Natural killer cell (primary cell): ENCODE measurements at regions not wholly inside any gene's neighbourhood (a gene's known extent, or its start where the extent isn't known, plus 50 kb on each side); places are given as distances from the start of the nearest gene placed in this dataset.
"Not testable (repeated sequence)": the region's sequence is repeated elsewhere in the genome, so short reads cannot be mapped to it uniquely, and the experiment has no call there.

Source experiments
- ATAC-seq, 3 donors: fragments of 150-1000 bp in 2 of 3; fragments of 200-7000 bp in 1 of 3; cut with Tn5 transposase; 1 replicate in 1 of 3; 2 replicates in 2 of 3; pipeline ENCODE4 v1.10.0; 2021; ENCODE audit warnings: mild to moderate bottlenecking in 2 of 3, moderate library complexity in 2 of 3
- DNase-seq, 2 donors: peaks; one replicate each; pipeline versions ENCODE4 v3.0.0 to v3.0.0-alpha.2; 2013 to 2021; ENCODE audit warnings: mixed read lengths in 1 of 2
- H3K27ac ChIP-seq: one replicate; pipeline ENCODE4 v1.5.1; 2013; ENCODE audit warnings: mild to moderate bottlenecking, low read length
- H3K27me3 ChIP-seq: one replicate; pipeline ENCODE4 v1.6.1; 2013; ENCODE audit warnings: low read length; ENCODE audit not compliant: control insufficient read depth, insufficient read depth
- H3K36me3 ChIP-seq: one replicate; pipeline ENCODE4 v1.6.1; 2013; ENCODE audit warnings: low read length; ENCODE audit not compliant: control insufficient read depth, insufficient read depth
- H3K4me1 ChIP-seq: one replicate; pipeline ENCODE4 v1.6.1; 2013; ENCODE audit warnings: low read length; ENCODE audit not compliant: control insufficient read depth, insufficient read depth
- H3K4me3 ChIP-seq: one replicate; pipeline ENCODE4 v1.5.1; 2013; ENCODE audit warnings: low read length
- H3K9me3 ChIP-seq: one replicate; pipeline ENCODE4 v1.6.1; 2013; ENCODE audit warnings: low read length; ENCODE audit not compliant: control insufficient read depth, insufficient read depth
- H3K27ac Mint-ChIP-seq, 2 donors: one replicate each; pipeline ENCODE4 v1.8.0; 2022; ENCODE audit warnings: mild to moderate bottlenecking in 2 of 2, mixed read lengths in 2 of 2, moderate library complexity in 1 of 2
- H3K27me3 Mint-ChIP-seq, 2 donors: one replicate each; pipeline ENCODE4 v1.8.0; 2022; ENCODE audit warnings: low read depth in 2 of 2, mixed read lengths in 2 of 2
- H3K36me3 Mint-ChIP-seq: one replicate; pipeline ENCODE4 v1.8.0; 2022; ENCODE audit warnings: mixed read lengths
- H3K4me1 Mint-ChIP-seq, 2 donors: one replicate each; pipeline ENCODE4 v1.8.0; 2022; ENCODE audit warnings: mixed read lengths in 2 of 2
- H3K4me3 Mint-ChIP-seq: one replicate; pipeline ENCODE4 v1.8.0; 2022; ENCODE audit warnings: mild to moderate bottlenecking, moderate library complexity, mixed read lengths
- H3K9me3 Mint-ChIP-seq, 2 donors: one replicate each; pipeline ENCODE4 v1.8.0; 2022; ENCODE audit warnings: mixed read lengths in 2 of 2
- CTCF ChIP-seq: fragments of 200-600 bp; IDR thresholded peaks from one replicate; pipeline ENCODE4 v1.8.0; 2022; ENCODE audit warnings: antibody characterized with exemption
- WGBS: methylation state at CpG from one replicate; pipeline ENCODE4 v1.1.7; 2013; ENCODE audit warnings: missing lambda C conversion rate; ENCODE audit not compliant: insufficient coverage; 5-methylcytosine and 5-hydroxymethylcytosine counted together
- intact Hi-C: fragments of 100-400 bp; cut with micrococcal nuclease; formaldehyde crosslinking; loops from one replicate; pipeline ENCODE4 v1.14.2; 2022

- intact Hi-C loops, result no loop called here
- H3K4me1 Mint-ChIP-seq, result no peaks in the 10 kb centered on the region
- ATAC-seq (no peak), DNase-seq (no peak)
- TF ChIP-seq CTCF, result no peak
- Histone ChIP-seq H3K27ac (no peak overlapping the region), H3K36me3 (no peaks in the 10 kb centered on the region), H3K9me3 (no peaks in the 10 kb centered on the region), H3K4me1 (no peaks in the 10 kb centered on the region), H3K27me3 (no peaks in the 10 kb centered on the region), H3K4me3 (no peak overlapping the region)
- 87% methylated on average over 2 of the region's 3 CpGs for WGBS
- H3K9me3 Mint-ChIP-seq, result peaks cover 2 to 11% of the 10 kb centered on the region in 2 donors
- no peaks in the 10 kb centered on the region for H3K27me3 Mint-ChIP-seq
- H3K36me3 Mint-ChIP-seq, result no peaks in the 10 kb centered on the region
- no peak overlapping the region for H3K27ac Mint-ChIP-seq
- no peak overlapping the region for H3K4me3 Mint-ChIP-seq
Measured at GRCh38 chrX:66961665-66962064, 322.8 kb upstream of the EDA2R start.

GRCh38 chrX:66931713-66932112 lies 292.8 kb upstream of the EDA2R start:
- H3K36me3 Mint-ChIP-seq, result no peaks in the 10 kb centered on the region
- H3K9me3 ChIP-seq, result no peaks in the 10 kb centered on the region
- no peak overlapping the region for H3K4me3 ChIP-seq
- DNase-seq (no peak), ATAC-seq (no peak)
- no peaks in the 10 kb centered on the region for H3K4me1 Mint-ChIP-seq
- no CpG with 5 or more reads among the region's 1 CpG for WGBS
- peaks cover 2 to 10% of the 10 kb centered on the region in 2 donors for H3K9me3 Mint-ChIP-seq
- intact Hi-C loops, result no loop called here
- H3K27ac Mint-ChIP-seq, result no peak overlapping the region
- H3K4me3 Mint-ChIP-seq, result no peak overlapping the region
- no peak for TF ChIP-seq CTCF
- no peaks in the 10 kb centered on the region for H3K36me3 ChIP-seq
- H3K4me1 ChIP-seq, result no peaks in the 10 kb centered on the region
- H3K27me3 ChIP-seq, result no peaks in the 10 kb centered on the region
- no peak overlapping the region for H3K27ac ChIP-seq
- no peaks in the 10 kb centered on the region for H3K27me3 Mint-ChIP-seq

- H3K9me3 ChIP-seq, H3K27ac Mint-ChIP-seq, H3K4me1 Mint-ChIP-seq, H3K4me1 ChIP-seq, H3K36me3 ChIP-seq, ATAC-seq, DNase-seq, H3K4me3 Mint-ChIP-seq, H3K4me3 ChIP-seq, intact Hi-C loops, H3K27me3 ChIP-seq, H3K27ac ChIP-seq, H3K36me3 Mint-ChIP-seq, H3K27me3 Mint-ChIP-seq: not testable (repeated sequence)
- WGBS, result 96% methylated on average over 18 of the region's 18 CpGs
- peaks cover 2 to 10% of the 10 kb centered on the region in 2 donors for H3K9me3 Mint-ChIP-seq
Measured at GRCh38 chrX:66930516-66930915, 291.6 kb upstream of the EDA2R start.

- Mint-ChIP-seq H3K4me3 (no peak overlapping the region), H3K4me1 (no peaks in the 10 kb centered on the region), H3K9me3 (peaks cover 0 to 2% of the 10 kb centered on the region in 2 donors), H3K36me3 (no peaks in the 10 kb centered on the region), H3K27me3 (no peaks in the 10 kb centered on the region), H3K27ac (no peak overlapping the region)
- Histone ChIP-seq H3K9me3 (no peaks in the 10 kb centered on the region), H3K4me1 (no peaks in the 10 kb centered on the region), H3K27ac (no peak overlapping the region), H3K27me3 (no peaks in the 10 kb centered on the region), H3K36me3 (no peaks in the 10 kb centered on the region), H3K4me3 (no peak overlapping the region)
- no peak for TF ChIP-seq CTCF
- no peak for DNase-seq
- ATAC-seq, result no peak
- intact Hi-C loops, result no loop called here
- WGBS, result no CpG with 5 or more reads among the region's 1 CpG
Measured at GRCh38 chrX:66920296-66920695, 281.4 kb upstream of the EDA2R start.
